Brain microvascular endothelial cell (primary cell): ENCODE measurements at regions not wholly inside any gene's neighbourhood (a gene's known extent, or its start where the extent isn't known, plus 50 kb on each side); places are given as distances from the start of the nearest gene placed in this dataset.
"Not testable (repeated sequence)": the region's sequence is repeated elsewhere in the genome, so short reads cannot be mapped to it uniquely, and the experiment has no call there.

Experiments used
- DNase-seq: peaks from one replicate; pipeline ENCODE4 v3.0.0-alpha.2; 2020
- H3K27ac ChIP-seq: fragments of 250-450 bp; sonication (Bioruptor Pico); 2 replicates; pipeline ENCODE4 v1.5.1; 2020; ENCODE audit warnings: mild to moderate bottlenecking, moderate library complexity
- H3K27me3 ChIP-seq: fragments of 250-450 bp; sonication (Bioruptor Pico); replicated peaks from 2 replicates; pipeline ENCODE4 v1.5.1; 2020; ENCODE audit warnings: mild to moderate bottlenecking
- H3K36me3 ChIP-seq: fragments of 250-450 bp; sonication (Bioruptor Pico); replicated peaks from 2 replicates; pipeline ENCODE4 v1.5.1; 2020; ENCODE audit warnings: mild to moderate bottlenecking
- H3K4me3 ChIP-seq: 2 replicates; pipeline ENCODE4 v1.5.1; 2011; ENCODE audit warnings: low read depth, mild to moderate bottlenecking, control low read depth, low read length, moderate library complexity
- CTCF ChIP-seq: IDR thresholded peaks from 2 replicates; pipeline ENCODE4 v1.5.1; 2011; ENCODE audit warnings: low read depth, mild to moderate bottlenecking, moderate library complexity, low read length, control low read depth, inconsistent platforms; ENCODE audit errors: missing control alignments
- in situ Hi-C: cut with HindIII; loops from 2 replicates; pipeline ENCODE4 v1.10.0; 2017; ENCODE audit warnings: low sequenced_read_pairs, low pct_ligation_motif_present

GRCh38 chr1:120529475-120530089, 114.7 kb downstream of the NBPF8 start:
- H3K27me3 ChIP-seq, H3K4me3 ChIP-seq, H3K36me3 ChIP-seq, H3K27ac ChIP-seq, in situ Hi-C loops: not testable (repeated sequence)
- peak; percentile 78 for DNase-seq

GRCh38 chr1:120531455-120531854, 116.6 kb downstream of the NBPF8 start:
- H3K27ac ChIP-seq, H3K36me3 ChIP-seq, H3K27me3 ChIP-seq, H3K4me3 ChIP-seq, in situ Hi-C loops: not testable (repeated sequence)
- peak; percentile 3 for DNase-seq

GRCh38 chr1:120534361-120535047, 119.7 kb downstream of the NBPF8 start:
- in situ Hi-C loops, H3K27me3 ChIP-seq, H3K4me3 ChIP-seq, DNase-seq, H3K36me3 ChIP-seq: not testable (repeated sequence)
- peak overlapping the region; percentile 81 for H3K27ac ChIP-seq

GRCh38 chr1:120535052-120535451, 120.2 kb downstream of the NBPF8 start:
- H3K27me3 ChIP-seq, in situ Hi-C loops, H3K36me3 ChIP-seq, H3K4me3 ChIP-seq: not testable (repeated sequence)
- peak; percentile 70 for DNase-seq
- H3K27ac ChIP-seq, result peak overlapping the region; percentile 81

- H3K27ac ChIP-seq, DNase-seq, H3K36me3 ChIP-seq, H3K27me3 ChIP-seq, H3K4me3 ChIP-seq, in situ Hi-C loops: not testable (repeated sequence)
Observed at GRCh38 chr1:120541394-120541793, 126.6 kb downstream of the NBPF8 start.

GRCh38 chr1:120542365-120542764, 127.5 kb downstream of the NBPF8 start:
- in situ Hi-C loops, DNase-seq, H3K27ac ChIP-seq, H3K36me3 ChIP-seq, H3K4me3 ChIP-seq, H3K27me3 ChIP-seq: not testable (repeated sequence)

GRCh38 chr1:120542940-120543339, 128.1 kb downstream of the NBPF8 start:
- H3K4me3 ChIP-seq, DNase-seq, H3K36me3 ChIP-seq, H3K27ac ChIP-seq, H3K27me3 ChIP-seq, in situ Hi-C loops: not testable (repeated sequence)

GRCh38 chr1:120544434-120544833, 129.6 kb downstream of the NBPF8 start:
- in situ Hi-C loops, H3K27ac ChIP-seq, H3K4me3 ChIP-seq, H3K27me3 ChIP-seq, H3K36me3 ChIP-seq: not testable (repeated sequence)
- DNase-seq, result peak; percentile 79
- TF ChIP-seq CTCF, result peak; percentile 35

GRCh38 chr1:120550335-120550734, 135.5 kb downstream of the NBPF8 start:
- H3K27me3 ChIP-seq, in situ Hi-C loops, H3K4me3 ChIP-seq, DNase-seq, H3K27ac ChIP-seq, H3K36me3 ChIP-seq: not testable (repeated sequence)

GRCh38 chr1:120552190-120552589, 137.4 kb downstream of the NBPF8 start:
- H3K4me3 ChIP-seq, DNase-seq, in situ Hi-C loops, H3K27ac ChIP-seq, H3K36me3 ChIP-seq, H3K27me3 ChIP-seq: not testable (repeated sequence)

- peak; percentile 12 for DNase-seq
- H3K27me3 ChIP-seq, H3K27ac ChIP-seq, H3K36me3 ChIP-seq, in situ Hi-C loops: not testable (repeated sequence)
- H3K4me3 ChIP-seq, result peak overlapping the region; percentile 56
Observed at GRCh38 chr1:120557605-120558302, 142.9 kb downstream of the NBPF8 start.

- DNase-seq, result peak; percentile 59
- not testable (repeated sequence) for H3K27me3 ChIP-seq
Observed at GRCh38 chr1:120558303-120559060, 143.6 kb downstream of the NBPF8 start.

GRCh38 chr1:120561767-120562166, 146.9 kb downstream of the NBPF8 start:
- H3K4me3 ChIP-seq, DNase-seq, in situ Hi-C loops, H3K27ac ChIP-seq, H3K27me3 ChIP-seq, H3K36me3 ChIP-seq: not testable (repeated sequence)

More at GRCh38 chr1:120558303-120559060, 143.6 kb downstream of the NBPF8 start:
- Histone ChIP-seq H3K27ac (peak overlapping the region; percentile 75), H3K4me3 (peak overlapping the region; percentile 65)
- H3K36me3 ChIP-seq, in situ Hi-C loops: not testable (repeated sequence)
